AG04450 (cell line): ENCODE measurements at regions not wholly inside any gene's neighbourhood (a gene's known extent, or its start where the extent isn't known, plus 50 kb on each side); places are given as distances from the start of the nearest gene placed in this dataset.

Experiments
- CTCF ChIA-PET: fragments of 300-600, 350-600 bp; formaldehyde crosslinking; extraction: SDS; loops from one replicate; lab custom pipeline; 2022; ENCODE audit warnings: antibody characterized with exemption, inconsistent platforms; lab: Charles Lee
- POLR2A ChIA-PET: fragments of 350-600 bp; formaldehyde crosslinking; extraction: SDS; loops from one replicate; lab custom pipeline; 2021; ENCODE audit warnings: antibody characterized with exemption, inconsistent platforms; lab: Yijun Ruan, JAX
- DNase-seq: peaks from one replicate; pipeline ENCODE4 v3.0.0-alpha.2; 2011; ENCODE audit warnings: low read depth, low spot score
- H3K27ac ChIP-seq: one replicate; pipeline ENCODE4 v1.5.1; 2012; ENCODE audit warnings: low read depth, low read length, control low read depth
- H3K27me3 ChIP-seq: one replicate; pipeline ENCODE4 v1.6.0; 2012; ENCODE audit warnings: low read length; ENCODE audit not compliant: control insufficient read depth, insufficient read depth
- H3K4me3 ChIP-seq: 2 replicates; pipeline ENCODE4 v1.5.1; 2011; ENCODE audit warnings: mild to moderate bottlenecking, low read depth, low read length, control low read depth
- H3K9me3 ChIP-seq: 2 replicates; pipeline ENCODE4 v1.5.1; 2012; ENCODE audit warnings: low read length; ENCODE audit not compliant: control insufficient read depth, insufficient read depth
- CTCF ChIP-seq: IDR thresholded peaks from 2 replicates; pipeline ENCODE4 v1.5.1; 2011; ENCODE audit warnings: low read depth, low read length, control low read depth, inconsistent platforms

DNA sequence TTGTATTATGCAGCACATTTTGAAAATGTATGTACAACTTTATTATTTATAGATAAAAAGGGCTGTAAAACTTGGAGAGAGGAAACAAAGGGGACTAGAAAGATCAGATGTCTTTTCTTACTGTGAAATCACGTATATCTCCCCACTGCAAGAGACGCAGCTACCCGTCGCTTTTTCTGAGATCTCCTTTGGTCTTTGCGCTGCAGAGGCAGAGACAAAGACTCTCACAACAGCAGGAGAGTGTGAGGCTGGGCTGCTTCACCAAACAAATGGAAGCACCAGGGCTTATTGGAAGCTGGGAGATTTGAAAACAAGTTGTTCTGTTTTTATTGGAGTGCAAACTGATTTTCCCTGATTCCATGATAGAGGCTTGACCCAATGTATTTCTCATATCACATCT is 129.0 kb upstream of the PARD3B start:
- Histone ChIP-seq H3K9me3 (peaks cover 6% of the 10 kb centered on the region; the same call in 1 of the 2 replicates), H3K4me3 (no peak overlapping the region), H3K27me3 (no peaks in the 10 kb centered on the region), H3K27ac (no peak overlapping the region)
- ChIA-PET POLR2A (no interaction called here), CTCF (no interaction called here)
- DNase-seq, result no peak
- no peak for TF ChIP-seq CTCF

GRCh38 chr2:204425821-204426220 is 119.5 kb upstream of the PARD3B start:
- no peak overlapping the region for H3K27ac ChIP-seq
- no peak overlapping the region for H3K4me3 ChIP-seq
- H3K9me3 ChIP-seq, result no peaks in the 10 kb centered on the region
- no peak for TF ChIP-seq CTCF
- ChIA-PET CTCF (no interaction called here), POLR2A (no interaction called here)
- no peaks in the 10 kb centered on the region for H3K27me3 ChIP-seq
- no peak for DNase-seq

GRCh38 chr2:204428675-204429074 is 116.6 kb upstream of the PARD3B start:
- no peak for DNase-seq
- ChIA-PET POLR2A (no interaction called here), CTCF (no interaction called here)
- no peak overlapping the region for H3K27ac ChIP-seq
- H3K9me3 ChIP-seq, result peaks cover 4% of the 10 kb centered on the region; the same call in 1 of the 2 replicates
- H3K4me3 ChIP-seq, result no peak overlapping the region
- H3K27me3 ChIP-seq, result no peaks in the 10 kb centered on the region
- TF ChIP-seq CTCF, result no peak

DNA sequence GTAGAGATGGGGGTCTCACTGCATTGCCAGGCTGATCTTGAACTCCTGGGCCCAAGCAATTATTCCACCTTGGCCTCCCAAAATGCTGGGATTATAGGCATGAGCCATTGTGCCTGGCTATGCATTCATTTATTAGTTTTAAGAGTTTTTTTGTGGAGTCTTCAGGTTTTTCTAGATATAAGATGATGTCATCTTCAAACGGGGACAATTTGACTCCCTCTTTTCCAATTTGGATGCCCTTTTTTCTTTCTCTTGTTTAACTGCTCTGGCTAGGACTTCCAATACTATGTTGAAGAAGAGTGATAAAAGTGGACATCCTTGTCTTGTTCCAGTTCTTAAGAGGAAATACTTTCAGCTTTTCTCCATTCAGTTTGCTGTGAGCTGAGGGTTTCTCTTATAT is 113.7 kb upstream of the PARD3B start:
- no peak for DNase-seq
- no peak for TF ChIP-seq CTCF
- H3K27ac ChIP-seq, result no peak overlapping the region
- no peaks in the 10 kb centered on the region for H3K27me3 ChIP-seq
- no peak overlapping the region for H3K4me3 ChIP-seq
- ChIA-PET CTCF (interaction anchor here (0.6 to 0.7 kb wide), 2 partner anchors 25 to 679 kb away, joined by 3 read pairs; no protein-coding TSS in a partner anchor), POLR2A (no interaction called here)
- peaks cover 4% of the 10 kb centered on the region; the same call in 1 of the 2 replicates for H3K9me3 ChIP-seq

DNA sequence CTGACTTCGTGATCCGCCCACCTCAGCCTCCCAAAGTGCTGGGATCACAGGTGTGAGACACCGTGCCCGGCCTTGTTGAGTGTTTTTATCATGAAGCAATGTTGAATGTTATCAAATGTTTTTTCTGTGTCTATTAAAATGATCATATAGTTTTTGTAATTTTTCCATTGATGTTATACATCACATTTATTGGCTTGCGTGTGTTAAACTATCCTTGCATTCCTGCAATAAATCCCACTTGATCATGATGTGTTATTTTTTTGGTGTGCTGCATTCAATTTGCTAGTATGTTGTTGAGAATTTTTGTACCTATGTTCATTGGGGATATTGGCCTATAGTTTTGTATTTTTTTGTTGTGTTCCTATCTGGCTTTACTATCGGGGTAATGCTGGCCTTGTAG is 113.1 kb upstream of the PARD3B start:
- Histone ChIP-seq H3K27ac (no peak overlapping the region), H3K4me3 (no peak overlapping the region), H3K9me3 (peaks cover 4% of the 10 kb centered on the region; the same call in 1 of the 2 replicates), H3K27me3 (no peaks in the 10 kb centered on the region)
- no peak for DNase-seq
- POLR2A ChIA-PET, result no interaction called here
- CTCF ChIA-PET, result no interaction called here
- no peak for TF ChIP-seq CTCF
